A673 (cell line): ENCODE measurements at regions not wholly inside any gene's neighbourhood (a gene's known extent, or its start where the extent isn't known, plus 50 kb on each side); places are given as distances from the start of the nearest gene placed in this dataset.
A peak's percentile ranks its signal among the peaks of the same experiment; 100 is the strongest.

Source experiments
- BruUV-seq: library from RNA; stranded (reverse); fragments of 400-500 nt; replicated peaks from 2 replicates; lab custom pipeline; 2021; lab: Mats Ljungman, UMichigan
- CTCF ChIA-PET: fragments of 300-600 bp; sonication (Branson Sonifier 250); formaldehyde crosslinking; loops from one replicate; lab custom pipeline; 2022; ENCODE audit warnings: antibody characterized with exemption; lab: Charles Lee
- POLR2A ChIA-PET: fragments of 300-600 bp; sonication (Branson Sonifier 250); formaldehyde crosslinking; loops from one replicate; lab custom pipeline; 2022; ENCODE audit warnings: antibody characterized with exemption; ENCODE audit not compliant: low non-redundant PET; lab: Charles Lee
- DNase-seq: peaks from one replicate; pipeline ENCODE4 v3.0.0-alpha.2; 2015; ENCODE audit warnings: low spot score
- H3K27ac ChIP-seq: fragments of 200-600 bp; sonication (generic); 2 replicates; pipeline ENCODE4 v1.5.1; 2016; ENCODE audit warnings: mixed run types, low read depth, mild to moderate bottlenecking, mixed read lengths, antibody characterized with exemption, low read length; ENCODE audit not compliant: poor library complexity, severe bottlenecking
- H3K27me3 ChIP-seq: fragments of 200-600 bp; sonication (generic); replicated peaks from 2 replicates; pipeline ENCODE4 v1.6.1; 2017; ENCODE audit warnings: mixed run types, low read depth, mild to moderate bottlenecking, mixed read lengths, antibody characterized with exemption, low read length; ENCODE audit not compliant: insufficient read depth, poor library complexity
- H3K36me3 ChIP-seq: fragments of 200-600 bp; sonication (generic); 2 replicates; pipeline ENCODE4 v1.6.1; 2016; ENCODE audit warnings: mixed run types, mild to moderate bottlenecking, mixed read lengths, antibody characterized with exemption, low read length; ENCODE audit not compliant: insufficient read depth, poor library complexity, severe bottlenecking
- H3K4me1 ChIP-seq: fragments of 200-600 bp; sonication (generic); 2 replicates; pipeline ENCODE4 v1.6.1; 2017; ENCODE audit warnings: mixed run types, mild to moderate bottlenecking, mixed read lengths, antibody characterized with exemption, low read length; ENCODE audit not compliant: insufficient read depth, poor library complexity, severe bottlenecking
- H3K4me3 ChIP-seq: fragments of 200-600 bp; sonication (generic); 2 replicates; pipeline ENCODE4 v1.5.1; 2016; ENCODE audit warnings: low read depth, mixed run types, mild to moderate bottlenecking, mixed read lengths, low read length; ENCODE audit not compliant: poor library complexity, severe bottlenecking
- H3K9me3 ChIP-seq: fragments of 200-600 bp; sonication (generic); 2 replicates; pipeline ENCODE4 v1.6.1; 2016; ENCODE audit warnings: mixed run types, low read depth, mild to moderate bottlenecking, mixed read lengths, antibody characterized with exemption, low read length; ENCODE audit not compliant: poor library complexity, severe bottlenecking
- CTCF ChIP-seq: fragments of 300-800, 200-600 bp; sonication (generic); conservative IDR thresholded peaks from 2 replicates; pipeline ENCODE4 v1.5.1; 2017; ENCODE audit warnings: low read depth, mild to moderate bottlenecking, antibody characterized with exemption, low read length, moderate library complexity, mixed read lengths
- EZH2 ChIP-seq: fragments of 200-600 bp; sonication (generic); IDR thresholded peaks from 2 replicates; pipeline ENCODE4 v1.6.1; 2017; ENCODE audit warnings: borderline replicate concordance, low read depth, mild to moderate bottlenecking, mixed read lengths, antibody characterized with exemption, low read length; ENCODE audit not compliant: poor library complexity, severe bottlenecking
- intact Hi-C: fragments of 100-400 bp; cut with micrococcal nuclease; formaldehyde crosslinking; loops from one replicate; pipeline ENCODE4 v1.10.0; 2022; ENCODE audit not compliant: unreplicated experiment

- no peak for DNase-seq
- no peak overlapping the region for H3K27ac ChIP-seq
- H3K9me3 ChIP-seq = no peaks in the 10 kb centered on the region
- intact Hi-C loops = no loop called here
- no TSS peak for BruUV-seq
- H3K4me3 ChIP-seq = no peak overlapping the region
- CTCF ChIA-PET = no interaction called here
- POLR2A ChIA-PET = no interaction called here
- H3K36me3 ChIP-seq = no peaks in the 10 kb centered on the region
- TF ChIP-seq CTCF = no peak
- no peak for TF ChIP-seq EZH2
- H3K4me1 ChIP-seq = peaks cover 16% of the 10 kb centered on the region
- H3K27me3 ChIP-seq = no peaks in the 10 kb centered on the region
Observed at GRCh38 chr5:90227683-90228082, 181.9 kb downstream of the CETN3 start.

GRCh38 chr5:90226433-90227099 is 183.0 kb downstream of the CETN3 start:
- POLR2A ChIA-PET = no interaction called here
- Histone ChIP-seq H3K9me3 (no peaks in the 10 kb centered on the region), H3K27me3 (no peaks in the 10 kb centered on the region), H3K4me1 (peaks cover 21% of the 10 kb centered on the region), H3K36me3 (no peaks in the 10 kb centered on the region), H3K4me3 (no peak overlapping the region), H3K27ac (no peak overlapping the region)
- DNase-seq = peak; percentile 63
- CTCF ChIA-PET = no interaction called here
- no TSS peak for BruUV-seq
- no peak for TF ChIP-seq CTCF
- no peak for TF ChIP-seq EZH2
- intact Hi-C loops = no loop called here

- Histone ChIP-seq H3K27ac (no peak overlapping the region), H3K4me1 (peaks cover 35% of the 10 kb centered on the region), H3K36me3 (no peaks in the 10 kb centered on the region), H3K9me3 (no peaks in the 10 kb centered on the region), H3K4me3 (no peak overlapping the region), H3K27me3 (no peaks in the 10 kb centered on the region)
- DNase-seq = no peak
- CTCF ChIA-PET = no interaction called here
- BruUV-seq = no TSS peak
- intact Hi-C loops = no loop called here
- TF ChIP-seq EZH2 = no peak
- POLR2A ChIA-PET = no interaction called here
Observed at GRCh38 chr5:90224342-90224741, 185.2 kb downstream of the CETN3 start.

- Histone ChIP-seq H3K9me3 (no peaks in the 10 kb centered on the region), H3K4me3 (no peak overlapping the region), H3K36me3 (no peaks in the 10 kb centered on the region), H3K4me1 (peaks cover 35% of the 10 kb centered on the region), H3K27ac (no peak overlapping the region), H3K27me3 (no peaks in the 10 kb centered on the region)
- DNase-seq = no peak
- POLR2A ChIA-PET = no interaction called here
- intact Hi-C loops = no loop called here
- BruUV-seq = no TSS peak
- CTCF ChIA-PET = no interaction called here
- no peak for TF ChIP-seq EZH2
- no peak for TF ChIP-seq CTCF
Observed at GRCh38 chr5:90223756-90224155, 185.8 kb downstream of the CETN3 start.
